ENCODE measurements at regions not wholly inside any gene's neighbourhood (a gene's known extent, or its start where the extent isn't known, plus 50 kb on each side); places are given as distances from the start of the nearest gene placed in this dataset.

DNA sequence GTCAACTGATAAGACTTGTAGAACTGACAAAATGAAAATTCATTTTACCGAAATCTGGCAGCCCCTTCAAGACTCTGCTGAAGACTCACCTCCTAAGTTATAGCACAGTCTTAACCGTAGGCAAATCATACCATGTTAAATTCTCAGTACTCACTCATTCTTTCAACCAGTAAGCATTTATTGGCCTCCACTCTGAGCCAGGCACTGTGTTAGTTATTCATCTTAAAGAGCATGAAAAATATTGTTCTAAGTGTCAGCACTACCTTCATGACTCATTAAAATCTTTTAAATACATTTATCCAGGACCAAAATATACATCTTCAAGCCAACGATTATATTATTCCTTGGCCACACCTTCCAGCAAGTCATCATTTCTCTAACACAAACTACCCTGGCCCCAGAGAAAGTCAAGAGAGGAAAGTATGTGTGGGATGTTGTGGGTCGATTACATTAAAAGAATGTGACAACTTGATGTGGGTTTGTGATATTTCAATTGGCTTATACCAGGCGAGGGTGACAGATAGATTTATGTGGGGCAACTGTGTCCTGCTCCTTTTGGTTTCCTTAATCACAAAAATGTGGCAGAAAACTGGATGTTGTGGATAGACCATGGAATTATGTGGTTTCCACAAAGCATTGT, 55.0 kb downstream of the TMEM30B start:
- no peak for DNase-seq (ENCODE audit: low read depth in 2 of 3, low spot score in 2 of 3)

GRCh38 chr14:61225344-61225743, 55.8 kb downstream of the TMEM30B start:
- DNase-seq (ENCODE audit: low read depth in 2 of 3, low spot score in 2 of 3), result no peak

DNA sequence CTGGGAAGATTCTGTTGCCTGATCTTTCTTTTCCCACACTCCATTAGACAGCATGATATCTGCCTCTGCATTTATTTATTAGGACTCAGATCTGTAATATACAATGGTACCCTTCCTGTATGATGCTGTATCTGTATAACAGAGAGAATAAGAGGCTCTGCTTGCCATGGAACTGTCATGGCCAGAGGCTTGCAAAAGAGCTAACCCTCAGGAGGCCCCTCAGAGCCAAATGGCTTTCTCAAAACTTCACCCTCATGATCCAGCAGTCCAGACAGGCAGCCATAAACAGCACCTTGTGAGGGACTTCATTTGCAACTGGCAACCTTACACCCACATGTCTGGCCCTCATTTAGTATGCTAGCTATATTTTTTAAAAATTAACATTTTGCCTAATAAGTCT, 57.6 kb downstream of the TMEM30B start:
- no peak for DNase-seq (ENCODE audit: low read depth in 2 of 3, low spot score in 2 of 3)

GRCh38 chr14:61222388-61222787, 58.8 kb downstream of the TMEM30B start:
- no peak for DNase-seq (ENCODE audit: low read depth in 2 of 3, low spot score in 2 of 3)

GRCh38 chr14:61221906-61222305, 59.2 kb downstream of the TMEM30B start:
- DNase-seq (ENCODE audit: low read depth in 2 of 3, low spot score in 2 of 3), result no peak

GRCh38 chr14:61219673-61220072, 61.5 kb downstream of the TMEM30B start:
- DNase-seq (ENCODE audit: low read depth in 2 of 3, low spot score in 2 of 3), result no peak

DNA sequence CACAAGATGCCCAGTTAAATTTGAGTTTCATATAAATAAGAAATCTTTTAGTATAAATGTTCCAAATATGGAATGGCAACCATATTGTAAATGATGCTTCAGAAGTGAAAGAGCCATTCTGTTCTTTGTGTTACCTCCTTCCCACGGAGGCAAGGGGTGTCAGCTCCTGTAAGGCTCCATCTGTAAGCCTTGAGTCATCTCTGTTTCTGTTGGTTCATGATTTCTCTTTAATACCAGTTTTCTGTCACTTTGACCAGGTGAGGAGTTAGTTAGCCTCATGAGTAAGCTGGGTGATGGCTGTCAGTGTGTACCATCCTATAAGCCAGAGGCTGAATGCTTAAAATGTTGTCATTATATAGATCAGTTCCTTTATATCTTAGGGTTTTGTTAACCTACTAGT, 61.9 kb downstream of the TMEM30B start:
- no peak for DNase-seq (ENCODE audit: low read depth in 2 of 3, low spot score in 2 of 3)

- no peak for DNase-seq (ENCODE audit: low read depth in 2 of 3, low spot score in 2 of 3)
Measured at GRCh38 chr14:61218767-61219166, 62.4 kb downstream of the TMEM30B start.

GRCh38 chr14:61218157-61218556, 63.0 kb downstream of the TMEM30B start:
- DNase-seq (ENCODE audit: low read depth in 2 of 3, low spot score in 2 of 3), result no peak

DNA sequence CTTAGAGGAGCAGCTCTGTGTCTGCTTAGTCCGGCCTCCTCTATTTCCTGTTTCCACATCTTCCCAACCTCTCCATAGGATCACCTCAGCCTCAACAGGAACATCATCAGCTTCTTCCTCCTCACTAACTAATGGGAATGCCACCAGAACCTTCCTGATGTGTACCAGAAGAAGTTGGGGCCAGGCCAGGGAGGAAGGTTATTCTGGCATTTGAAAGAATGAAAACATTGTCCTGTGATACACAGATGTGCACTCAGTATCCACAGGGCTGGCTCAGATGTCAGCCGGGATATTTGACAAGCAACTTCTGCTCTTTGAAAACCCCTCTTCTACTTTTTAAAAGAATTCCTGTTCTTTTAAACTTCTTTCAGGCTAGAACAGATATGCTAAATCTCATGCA, 63.6 kb downstream of the TMEM30B start:
- DNase-seq (ENCODE audit: low read depth in 2 of 3, low spot score in 2 of 3), result no peak

DNA sequence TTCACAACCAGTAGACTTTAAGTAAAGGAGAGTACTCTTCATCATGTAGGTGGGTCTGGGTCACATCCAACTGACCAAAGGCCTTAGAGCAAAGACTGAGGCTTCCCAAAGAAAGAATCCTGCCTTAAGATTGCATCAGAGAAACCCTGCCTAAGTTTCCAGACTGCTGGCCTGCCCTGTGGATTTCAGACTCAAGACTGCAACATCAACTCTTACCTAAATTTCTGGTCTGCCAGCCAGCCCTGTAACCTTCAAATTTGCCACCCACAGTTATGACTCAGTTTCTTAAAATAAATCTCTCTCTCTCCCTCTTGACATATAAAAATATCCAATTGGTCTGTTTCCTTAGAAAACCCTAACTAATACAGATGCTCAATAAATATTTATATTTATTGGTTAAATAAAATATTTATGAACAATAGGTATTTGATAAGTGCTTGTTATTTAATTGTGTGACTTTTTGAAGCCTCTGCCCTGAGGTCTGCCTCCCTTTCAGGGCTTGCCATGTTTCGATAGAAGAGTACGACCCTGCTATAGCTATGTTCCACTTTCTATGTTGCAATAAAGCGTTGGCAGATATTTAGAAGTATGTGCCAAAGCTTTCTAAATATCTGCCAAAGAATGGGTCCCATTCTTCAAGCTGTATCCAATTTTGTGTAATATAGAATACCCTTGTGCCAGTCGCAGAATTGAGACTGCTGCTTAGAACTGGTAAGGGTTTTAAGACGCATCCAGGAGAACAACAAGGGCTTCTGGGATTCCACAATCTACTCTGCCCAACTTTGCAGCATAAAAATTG, 65.7 kb downstream of the TMEM30B start:
- DNase-seq (ENCODE audit: low read depth in 2 of 3, low spot score in 2 of 3), result no peak

DNA sequence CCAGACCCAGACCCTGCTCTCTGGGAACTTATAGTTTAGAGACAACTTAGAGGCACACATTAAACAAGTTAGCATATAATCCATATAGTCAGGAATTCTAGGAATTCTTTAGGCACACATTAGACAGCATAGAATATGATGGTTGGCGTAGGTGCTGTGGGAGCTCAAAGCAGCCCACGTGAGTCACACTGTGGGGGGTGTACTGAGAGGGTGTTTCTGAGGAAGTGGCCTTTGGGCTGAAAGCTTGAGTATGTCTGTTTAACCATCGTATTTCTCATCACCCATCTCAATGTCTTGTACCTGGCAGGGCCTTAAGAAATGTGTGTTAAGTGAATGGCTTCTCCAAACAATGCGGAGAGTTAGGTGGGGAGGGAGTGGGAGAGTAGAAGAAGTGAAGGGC, 67.2 kb downstream of the TMEM30B start:
- DNase-seq (ENCODE audit: low read depth in 2 of 3, low spot score in 2 of 3), result no peak

GRCh38 chr14:61213191-61213621, 67.9 kb downstream of the TMEM30B start:
- DNase-seq (ENCODE audit: low read depth in 2 of 3, low spot score in 2 of 3), result no peak

DNA sequence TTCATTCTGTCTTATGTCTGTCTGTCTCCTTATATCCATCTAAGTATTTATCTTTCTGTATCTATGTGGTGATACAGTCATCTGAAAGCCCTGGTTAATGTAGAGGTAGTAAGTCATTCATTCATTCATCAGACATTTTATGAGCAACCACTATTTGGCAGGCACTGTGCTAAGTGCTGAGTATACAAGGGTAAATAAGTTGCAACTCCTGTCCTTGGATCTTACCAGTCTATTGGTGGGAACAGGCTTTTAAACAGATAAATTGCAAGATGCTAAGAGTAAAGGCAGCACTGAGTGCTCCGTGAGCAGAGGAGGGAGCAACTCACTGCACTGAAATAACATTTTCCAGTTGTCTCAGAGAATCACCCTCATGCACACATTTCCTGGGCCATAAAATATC, 68.6 kb downstream of the TMEM30B start:
- no peak for DNase-seq (ENCODE audit: low read depth in 2 of 3, low spot score in 2 of 3)

GRCh38 chr14:61211476-61212255, 69.5 kb downstream of the TMEM30B start:
- no peak for DNase-seq (ENCODE audit: low read depth in 2 of 3, low spot score in 2 of 3)

- DNase-seq (ENCODE audit: low read depth in 2 of 3, low spot score in 2 of 3), result no peak
Measured at GRCh38 chr14:61203081-61203753, 77.9 kb downstream of the TMEM30B start.

GRCh38 chr14:61202124-61202523, 79.0 kb downstream of the TMEM30B start:
- no peak for DNase-seq (ENCODE audit: low read depth in 2 of 3, low spot score in 2 of 3)

DNA sequence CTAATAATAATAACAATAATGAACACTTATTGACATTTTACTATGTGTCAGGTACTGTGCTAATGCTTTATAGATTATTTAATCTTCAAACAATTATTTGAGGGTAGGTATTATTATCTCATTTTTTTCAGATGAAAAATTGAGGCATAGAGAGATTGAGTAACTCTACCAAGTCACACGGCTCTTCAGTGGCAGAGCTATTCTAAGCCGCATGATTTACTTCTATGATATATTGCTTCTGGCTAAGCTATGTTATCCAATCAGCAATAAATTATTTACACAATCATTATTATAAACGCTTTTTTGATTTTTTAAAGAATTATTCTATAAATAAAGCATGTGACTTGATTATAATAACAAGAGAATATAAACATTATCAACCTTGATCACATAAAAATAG, 80.0 kb downstream of the TMEM30B start:
- DNase-seq (ENCODE audit: low read depth in 2 of 3, low spot score in 2 of 3), result no peak

- no peak for DNase-seq (ENCODE audit: low read depth in 2 of 3, low spot score in 2 of 3)
Measured at GRCh38 chr14:61197416-61197815, 83.7 kb downstream of the TMEM30B start.

GRCh38 chr14:61196792-61197191, 84.3 kb downstream of the TMEM30B start:
- DNase-seq (ENCODE audit: low read depth in 2 of 3, low spot score in 2 of 3), result no peak

GRCh38 chr14:61196034-61196433, 85.1 kb downstream of the TMEM30B start:
- DNase-seq (ENCODE audit: low read depth in 2 of 3, low spot score in 2 of 3), result no peak

All from hematopoietic multipotent progenitor cell (in vitro differentiated cells).